ENCODE measurements at regions not wholly inside any gene's neighbourhood (a gene's known extent, or its start where the extent isn't known, plus 50 kb on each side); places are given as distances from the start of the nearest gene placed in this dataset.

- no peak overlapping the region for H3K27ac ChIP-seq (ENCODE audit: low read depth, low read length)
- no peak for ATAC-seq
Observed at GRCh38 chr10:58072634-58073033, 195.1 kb downstream of the IPMK start.

GRCh38 chr10:58070956-58071355 is 196.7 kb downstream of the IPMK start:
- DNase-seq (no peak), ATAC-seq (no peak)
- POLR2A ChIA-PET, result no interaction called here
- CTCF ChIA-PET, result no interaction called here
- intact Hi-C loops (cut with micrococcal nuclease), result no loop called here
- no peak overlapping the region for H3K27ac Mint-ChIP-seq
- no peaks in the 10 kb centered on the region for H3K36me3 Mint-ChIP-seq
- Histone ChIP-seq H3K36me3 (ENCODE audit: control insufficient read depth in 2 of 3, insufficient read depth in 3 of 3, low read length in 3 of 3) (no peaks in the 10 kb centered on the region), H3K27me3 (ENCODE audit: control insufficient read depth in 2 of 2, insufficient read depth in 2 of 2, low read length in 2 of 2) (no peaks in the 10 kb centered on the region), H3K27ac (ENCODE audit: low read depth, low read length) (no peak overlapping the region), H3K4me3 (ENCODE audit: low read length) (no peak overlapping the region), H3K4me1 (ENCODE audit: control insufficient read depth in 2 of 2, insufficient read depth in 2 of 2, low read length in 2 of 2) (no peaks in the 10 kb centered on the region), H3K9me3 (ENCODE audit: control insufficient read depth in 2 of 3, low read length in 3 of 3) (no peaks in the 10 kb centered on the region)
- H3K4me1 Mint-ChIP-seq, result peaks cover 0 to 2% (median 0%) of the 10 kb centered on the region in 7 donors
- H3K9me3 Mint-ChIP-seq, result no peaks in the 10 kb centered on the region
- H3K4me3 Mint-ChIP-seq, result no peak overlapping the region
- H3K27me3 Mint-ChIP-seq, result peaks cover 3 to 34% (median 9%) of the 10 kb centered on the region in 5 donors

More at GRCh38 chr10:58072634-58073033, 195.1 kb downstream of the IPMK start:
- H3K4me1 Mint-ChIP-seq, result peaks cover 0 to 2% (median 0%) of the 10 kb centered on the region in 7 donors
- POLR2A ChIA-PET, result no interaction called here
- Histone ChIP-seq H3K27me3 (ENCODE audit: control insufficient read depth in 2 of 2, insufficient read depth in 2 of 2, low read length in 2 of 2) (no peaks in the 10 kb centered on the region), H3K36me3 (ENCODE audit: control insufficient read depth in 2 of 3, insufficient read depth in 3 of 3, low read length in 3 of 3) (no peaks in the 10 kb centered on the region), H3K4me1 (ENCODE audit: control insufficient read depth in 2 of 2, insufficient read depth in 2 of 2, low read length in 2 of 2) (no peaks in the 10 kb centered on the region), H3K9me3 (ENCODE audit: control insufficient read depth in 2 of 3, low read length in 3 of 3) (no peaks in the 10 kb centered on the region), H3K4me3 (ENCODE audit: low read length) (no peak overlapping the region)
- no peak overlapping the region for H3K4me3 Mint-ChIP-seq
- CTCF ChIA-PET, result no interaction called here
- DNase-seq, result no peak
- H3K36me3 Mint-ChIP-seq, result no peaks in the 10 kb centered on the region
- no peak overlapping the region for H3K27ac Mint-ChIP-seq
- H3K27me3 Mint-ChIP-seq, result peaks cover 0 to 26% (median 4%) of the 10 kb centered on the region in 5 donors
- peaks cover 0 to 1% (median 0%) of the 10 kb centered on the region in 11 donors for H3K9me3 Mint-ChIP-seq
- intact Hi-C loops (cut with micrococcal nuclease), result no loop called here

- no peak for ATAC-seq
- no peaks in the 10 kb centered on the region for H3K36me3 Mint-ChIP-seq
- no peaks in the 10 kb centered on the region for H3K9me3 Mint-ChIP-seq
- ChIA-PET POLR2A (no interaction called here), CTCF (no interaction called here)
- H3K4me3 Mint-ChIP-seq, result no peak overlapping the region
- Histone ChIP-seq H3K4me1 (ENCODE audit: control insufficient read depth in 2 of 2, insufficient read depth in 2 of 2, low read length in 2 of 2) (no peaks in the 10 kb centered on the region), H3K27me3 (ENCODE audit: control insufficient read depth in 2 of 2, insufficient read depth in 2 of 2, low read length in 2 of 2) (no peaks in the 10 kb centered on the region), H3K9me3 (ENCODE audit: control insufficient read depth in 2 of 3, low read length in 3 of 3) (no peaks in the 10 kb centered on the region), H3K27ac (ENCODE audit: low read depth, low read length) (no peak overlapping the region), H3K4me3 (ENCODE audit: low read length) (no peak overlapping the region), H3K36me3 (ENCODE audit: control insufficient read depth in 2 of 3, insufficient read depth in 3 of 3, low read length in 3 of 3) (no peaks in the 10 kb centered on the region)
- intact Hi-C loops (cut with micrococcal nuclease), result no loop called here
- no peaks in the 10 kb centered on the region for H3K4me1 Mint-ChIP-seq
- DNase-seq, result no peak
- H3K27me3 Mint-ChIP-seq, result peaks cover 3 to 34% (median 13%) of the 10 kb centered on the region in 5 donors
- H3K27ac Mint-ChIP-seq, result no peak overlapping the region
Observed at GRCh38 chr10:58068809-58069208, 198.9 kb downstream of the IPMK start.

GRCh38 chr10:58066979-58067378 is 200.7 kb downstream of the IPMK start:
- no peaks in the 10 kb centered on the region for H3K36me3 Mint-ChIP-seq
- H3K4me3 Mint-ChIP-seq, result no peak overlapping the region
- no peaks in the 10 kb centered on the region for H3K4me1 ChIP-seq (ENCODE audit: control insufficient read depth in 2 of 2, insufficient read depth in 2 of 2, low read length in 2 of 2)
- ChIA-PET CTCF (no interaction called here), POLR2A (no interaction called here)
- no peak overlapping the region for H3K4me3 ChIP-seq (ENCODE audit: low read length)
- H3K27me3 Mint-ChIP-seq, result peaks cover 3 to 34% (median 9%) of the 10 kb centered on the region in 5 donors
- no peak overlapping the region for H3K27ac Mint-ChIP-seq
- no peaks in the 10 kb centered on the region for H3K4me1 Mint-ChIP-seq
- ATAC-seq (no peak), DNase-seq (no peak)
- no peaks in the 10 kb centered on the region for H3K27me3 ChIP-seq (ENCODE audit: control insufficient read depth in 2 of 2, insufficient read depth in 2 of 2, low read length in 2 of 2)
- H3K27ac ChIP-seq (ENCODE audit: low read depth, low read length), result no peak overlapping the region
- no peaks in the 10 kb centered on the region for H3K9me3 ChIP-seq (ENCODE audit: control insufficient read depth in 2 of 3, low read length in 3 of 3)
- no peaks in the 10 kb centered on the region for H3K36me3 ChIP-seq (ENCODE audit: control insufficient read depth in 2 of 3, insufficient read depth in 3 of 3, low read length in 3 of 3)
- H3K9me3 Mint-ChIP-seq, result no peaks in the 10 kb centered on the region
- intact Hi-C loops (cut with micrococcal nuclease), result no loop called here

GRCh38 chr10:58066126-58066525 is 201.6 kb downstream of the IPMK start:
- Histone ChIP-seq H3K9me3 (ENCODE audit: control insufficient read depth in 2 of 3, low read length in 3 of 3) (no peaks in the 10 kb centered on the region), H3K27ac (ENCODE audit: low read depth, low read length) (no peak overlapping the region), H3K4me3 (ENCODE audit: low read length) (no peak overlapping the region), H3K4me1 (ENCODE audit: control insufficient read depth in 2 of 2, insufficient read depth in 2 of 2, low read length in 2 of 2) (no peaks in the 10 kb centered on the region), H3K27me3 (ENCODE audit: control insufficient read depth in 2 of 2, insufficient read depth in 2 of 2, low read length in 2 of 2) (no peaks in the 10 kb centered on the region), H3K36me3 (ENCODE audit: control insufficient read depth in 2 of 3, insufficient read depth in 3 of 3, low read length in 3 of 3) (no peaks in the 10 kb centered on the region)
- no peak overlapping the region for H3K27ac Mint-ChIP-seq
- POLR2A ChIA-PET, result no interaction called here
- H3K4me3 Mint-ChIP-seq, result no peak overlapping the region
- no peaks in the 10 kb centered on the region for H3K36me3 Mint-ChIP-seq
- ATAC-seq (no peak), DNase-seq (no peak)
- CTCF ChIA-PET, result no interaction called here
- H3K9me3 Mint-ChIP-seq, result no peaks in the 10 kb centered on the region
- H3K4me1 Mint-ChIP-seq, result no peaks in the 10 kb centered on the region
- peaks cover 3 to 27% (median 13%) of the 10 kb centered on the region in 5 donors for H3K27me3 Mint-ChIP-seq
- intact Hi-C loops (cut with micrococcal nuclease), result no loop called here

- Histone ChIP-seq H3K36me3 (ENCODE audit: control insufficient read depth in 2 of 3, insufficient read depth in 3 of 3, low read length in 3 of 3) (no peaks in the 10 kb centered on the region), H3K27me3 (ENCODE audit: control insufficient read depth in 2 of 2, insufficient read depth in 2 of 2, low read length in 2 of 2) (no peaks in the 10 kb centered on the region), H3K4me1 (ENCODE audit: control insufficient read depth in 2 of 2, insufficient read depth in 2 of 2, low read length in 2 of 2) (no peaks in the 10 kb centered on the region), H3K27ac (ENCODE audit: low read depth, low read length) (no peak overlapping the region), H3K9me3 (ENCODE audit: control insufficient read depth in 2 of 3, low read length in 3 of 3) (no peaks in the 10 kb centered on the region), H3K4me3 (ENCODE audit: low read length) (no peak overlapping the region)
- no peaks in the 10 kb centered on the region for H3K36me3 Mint-ChIP-seq
- intact Hi-C loops (cut with micrococcal nuclease), result loop anchor here in 1 of 2 donors (2.0 kb wide), 1 partner anchor 727 kb away; no protein-coding TSS in a partner anchor
- H3K9me3 Mint-ChIP-seq, result no peaks in the 10 kb centered on the region
- H3K4me3 Mint-ChIP-seq, result no peak overlapping the region
- H3K27me3 Mint-ChIP-seq, result peaks cover 3 to 26% (median 13%) of the 10 kb centered on the region in 5 donors
- ChIA-PET CTCF (no interaction called here), POLR2A (no interaction called here)
- ATAC-seq (no peak), DNase-seq (no peak)
- H3K27ac Mint-ChIP-seq, result no peak overlapping the region
- H3K4me1 Mint-ChIP-seq, result no peaks in the 10 kb centered on the region
Observed at GRCh38 chr10:58065529-58065815, 202.2 kb downstream of the IPMK start.

- no peak overlapping the region for H3K4me3 ChIP-seq (ENCODE audit: low read length)
- POLR2A ChIA-PET, result no interaction called here
- no peaks in the 10 kb centered on the region for H3K36me3 Mint-ChIP-seq
- no peaks in the 10 kb centered on the region for H3K36me3 ChIP-seq (ENCODE audit: control insufficient read depth in 2 of 3, insufficient read depth in 3 of 3, low read length in 3 of 3)
- no peak overlapping the region for H3K4me3 Mint-ChIP-seq
- H3K27me3 Mint-ChIP-seq, result peaks cover 3 to 22% (median 13%) of the 10 kb centered on the region in 5 donors
- H3K4me1 ChIP-seq (ENCODE audit: control insufficient read depth in 2 of 2, insufficient read depth in 2 of 2, low read length in 2 of 2), result no peaks in the 10 kb centered on the region
- intact Hi-C loops (cut with micrococcal nuclease), result loop anchor here in 1 of 2 donors (2.0 kb wide), 1 partner anchor 726 kb away; no protein-coding TSS in a partner anchor
- H3K27me3 ChIP-seq (ENCODE audit: control insufficient read depth in 2 of 2, insufficient read depth in 2 of 2, low read length in 2 of 2), result no peaks in the 10 kb centered on the region
- H3K27ac Mint-ChIP-seq, result no peak overlapping the region
- no peaks in the 10 kb centered on the region for H3K9me3 Mint-ChIP-seq
- H3K9me3 ChIP-seq (ENCODE audit: control insufficient read depth in 2 of 3, low read length in 3 of 3), result no peaks in the 10 kb centered on the region
- CTCF ChIA-PET, result no interaction called here
- ATAC-seq (peak; percentile 40), DNase-seq (peak in 1 of 9 donors; percentile 13)
- no peaks in the 10 kb centered on the region for H3K4me1 Mint-ChIP-seq
- no peak overlapping the region for H3K27ac ChIP-seq (ENCODE audit: low read depth, low read length)
Observed at GRCh38 chr10:58064714-58065528, 202.8 kb downstream of the IPMK start.
